SW 1271 (cell line): ENCODE measurements at regions not wholly inside any gene's neighbourhood (a gene's known extent, or its start where the extent isn't known, plus 50 kb on each side); places are given as distances from the start of the nearest gene placed in this dataset.

Experiments used
- DNase-seq, 2 experiments: peaks; one replicate each; lab custom pipeline; 2025; lab: John Stamatoyannopoulos, UW

GRCh38 chr15:62697636-62698035, 344.9 kb upstream of the TPM1 start:
- DNase-seq = no peak

- DNase-seq = no peak
Measured at GRCh38 chr15:62698646-62699045, 343.9 kb upstream of the TPM1 start.

GRCh38 chr15:62706317-62706716, 336.2 kb upstream of the TPM1 start:
- DNase-seq = no peak

GRCh38 chr15:62708470-62708869, 334.1 kb upstream of the TPM1 start:
- DNase-seq = no peak

GRCh38 chr15:62709261-62709660, 333.3 kb upstream of the TPM1 start:
- no peak for DNase-seq

GRCh38 chr15:62711691-62712454, 330.7 kb upstream of the TPM1 start:
- no peak for DNase-seq

- no peak for DNase-seq
Measured at GRCh38 chr15:62712455-62712839, 330.1 kb upstream of the TPM1 start.

GRCh38 chr15:62715946-62716345, 326.6 kb upstream of the TPM1 start:
- no peak for DNase-seq

- no peak for DNase-seq
Measured at GRCh38 chr15:62717496-62717895, 325.1 kb upstream of the TPM1 start.

- no peak for DNase-seq
Measured at GRCh38 chr15:62719316-62719715, 323.2 kb upstream of the TPM1 start.

GRCh38 chr15:62722237-62722636, 320.3 kb upstream of the TPM1 start:
- no peak for DNase-seq

- no peak for DNase-seq
Measured at GRCh38 chr15:62726461-62726860, 316.1 kb upstream of the TPM1 start.

GRCh38 chr15:62727501-62727900, 315.0 kb upstream of the TPM1 start:
- DNase-seq = no peak

GRCh38 chr15:62730825-62731224, 311.7 kb upstream of the TPM1 start:
- DNase-seq = no peak

- no peak for DNase-seq
Measured at GRCh38 chr15:62732078-62732477, 310.5 kb upstream of the TPM1 start.

GRCh38 chr15:62734706-62735105, 307.8 kb upstream of the TPM1 start:
- DNase-seq = no peak

- DNase-seq = no peak
Measured at GRCh38 chr15:62736756-62737155, 305.8 kb upstream of the TPM1 start.

GRCh38 chr15:62737551-62737950, 305.0 kb upstream of the TPM1 start:
- DNase-seq = no peak

GRCh38 chr15:62739082-62739481, 303.5 kb upstream of the TPM1 start:
- no peak for DNase-seq

GRCh38 chr15:62739507-62739906, 303.0 kb upstream of the TPM1 start:
- DNase-seq = no peak

- DNase-seq = no peak
Measured at GRCh38 chr15:62740141-62741004, 302.2 kb upstream of the TPM1 start.

GRCh38 chr15:62741106-62741505, 301.4 kb upstream of the TPM1 start:
- DNase-seq = no peak

GRCh38 chr15:62742409-62743171, 300.0 kb upstream of the TPM1 start:
- peak; percentile 32 to 75 for DNase-seq
